B cell (primary cell): ENCODE measurements at regions not wholly inside any gene's neighbourhood (a gene's known extent, or its start where the extent isn't known, plus 50 kb on each side); places are given as distances from the start of the nearest gene placed in this dataset.
"Not testable (repeated sequence)": the region's sequence is repeated elsewhere in the genome, so short reads cannot be mapped to it uniquely, and the experiment has no call there.

Source experiments
- EZH2 ChIP-seq: IDR thresholded peaks from 2 replicates; pipeline ENCODE4 v1.6.1; 2012; ENCODE audit warnings: borderline replicate concordance, low read depth, mild to moderate bottlenecking, moderate library complexity, low read length; ENCODE audit not compliant: insufficient read depth, poor library complexity, severe bottlenecking
- TF ChIP-seq, protein P1 (sequence below): fragments of 200-600 bp; IDR thresholded peaks from one replicate; pipeline ENCODE4 v1.8.0; 2022; ENCODE audit warnings: antibody characterized with exemption, mild to moderate bottlenecking

GRCh38 chr2:128614907-128615306, 296.2 kb upstream of the HS6ST1 start:
- TF ChIP-seq, protein P1, sequence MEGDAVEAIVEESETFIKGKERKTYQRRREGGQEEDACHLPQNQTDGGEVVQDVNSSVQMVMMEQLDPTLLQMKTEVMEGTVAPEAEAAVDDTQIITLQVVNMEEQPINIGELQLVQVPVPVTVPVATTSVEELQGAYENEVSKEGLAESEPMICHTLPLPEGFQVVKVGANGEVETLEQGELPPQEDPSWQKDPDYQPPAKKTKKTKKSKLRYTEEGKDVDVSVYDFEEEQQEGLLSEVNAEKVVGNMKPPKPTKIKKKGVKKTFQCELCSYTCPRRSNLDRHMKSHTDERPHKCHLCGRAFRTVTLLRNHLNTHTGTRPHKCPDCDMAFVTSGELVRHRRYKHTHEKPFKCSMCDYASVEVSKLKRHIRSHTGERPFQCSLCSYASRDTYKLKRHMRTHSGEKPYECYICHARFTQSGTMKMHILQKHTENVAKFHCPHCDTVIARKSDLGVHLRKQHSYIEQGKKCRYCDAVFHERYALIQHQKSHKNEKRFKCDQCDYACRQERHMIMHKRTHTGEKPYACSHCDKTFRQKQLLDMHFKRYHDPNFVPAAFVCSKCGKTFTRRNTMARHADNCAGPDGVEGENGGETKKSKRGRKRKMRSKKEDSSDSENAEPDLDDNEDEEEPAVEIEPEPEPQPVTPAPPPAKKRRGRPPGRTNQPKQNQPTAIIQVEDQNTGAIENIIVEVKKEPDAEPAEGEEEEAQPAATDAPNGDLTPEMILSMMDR, result not testable (repeated sequence)
- not testable (repeated sequence) for TF ChIP-seq EZH2
